ENCODE measurements at regions not wholly inside any gene's neighbourhood (a gene's known extent, or its start where the extent isn't known, plus 50 kb on each side); places are given as distances from the start of the nearest gene placed in this dataset.

GRCh38 chr1:67632356-67632755 is 52.6 kb upstream of the GADD45A start:
- intact Hi-C loops (cut with DNase I), result no loop called here
- no peak for DNase-seq

- intact Hi-C loops (cut with DNase I), result no loop called here
- DNase-seq, result no peak
These were observed 52.0 kb upstream of the GADD45A start for GRCh38 chr1:67632811-67633655.

GRCh38 chr1:67634396-67634935 is 50.5 kb upstream of the GADD45A start:
- intact Hi-C loops (cut with DNase I), result no loop called here
- DNase-seq, result no peak

- intact Hi-C loops (cut with DNase I), result no loop called here
- DNase-seq, result no peak
These were observed 49.8 kb upstream of the GADD45A start for GRCh38 chr1:67635055-67635809.
